Liver (tissue), 3 donors: ENCODE measurements at regions not wholly inside any gene's neighbourhood (a gene's known extent, or its start where the extent isn't known, plus 50 kb on each side); places are given as distances from the start of the nearest gene placed in this dataset.

Source experiments
- ATF3 ChIP-seq: IDR thresholded peaks from 2 replicates; pipeline ENCODE4 v1.6.1; 2016; ENCODE audit warnings: antibody characterized with exemption
- CTCF ChIP-seq: fragments of 150-350 bp; IDR thresholded peaks from 2 replicates; pipeline ENCODE4 v1.5.1; 2017; ENCODE audit warnings: improper control_type of control experiment, low read depth, low read length; ENCODE audit not compliant: missing input control
- EGR1 ChIP-seq, 2 donors: IDR thresholded peaks; 2 replicates each; pipeline ENCODE4 v1.6.1; 2016 to 2018; ENCODE audit warnings: antibody characterized with exemption in 2 of 2, low read depth in 2 of 2
- FOXA2 ChIP-seq: IDR thresholded peaks from 2 replicates; pipeline ENCODE4 v1.6.1; 2016; ENCODE audit warnings: antibody characterized with exemption
- GABPA ChIP-seq, 2 donors: IDR thresholded peaks in 1 of 2; conservative IDR thresholded peaks in 1 of 2; 2 replicates each; pipeline ENCODE4 v1.6.1; 2016; ENCODE audit warnings: antibody characterized with exemption in 2 of 2, mild to moderate bottlenecking in 1 of 2, moderate library complexity in 1 of 2
- HNF4G ChIP-seq: IDR thresholded peaks from 2 replicates; pipeline ENCODE4 v1.6.1; 2016; ENCODE audit warnings: antibody characterized with exemption
- JUND ChIP-seq, 2 donors: IDR thresholded peaks; 2 replicates each; pipeline ENCODE4 v1.6.1; 2016; ENCODE audit warnings: antibody characterized with exemption in 2 of 2
- MAX ChIP-seq: IDR thresholded peaks from 2 replicates; pipeline ENCODE4 v1.6.1; 2016; ENCODE audit warnings: antibody characterized with exemption
- RAD21 ChIP-seq, 2 donors: IDR thresholded peaks; 2 replicates each; pipeline ENCODE4 v1.6.1; 2016; ENCODE audit warnings: antibody characterized with exemption in 2 of 2, mild to moderate bottlenecking in 2 of 2
- REST ChIP-seq: IDR thresholded peaks from 2 replicates; pipeline ENCODE4 v1.6.1; 2016; ENCODE audit warnings: antibody characterized with exemption, mild to moderate bottlenecking
- RXRA ChIP-seq, 2 donors: IDR thresholded peaks; 2 replicates each; pipeline ENCODE4 v1.6.1; 2017 to 2018; ENCODE audit warnings: antibody characterized with exemption in 2 of 2, mild to moderate bottlenecking in 1 of 2
- TAF1 ChIP-seq: conservative IDR thresholded peaks from 2 replicates; pipeline ENCODE4 v1.6.1; 2016; ENCODE audit warnings: antibody characterized with exemption, mild to moderate bottlenecking
- TF ChIP-seq, protein P1 (sequence below): IDR thresholded peaks from 2 replicates; pipeline ENCODE4 v1.6.1; 2016; ENCODE audit warnings: antibody characterized with exemption
- donor health status: healthy.
- donor health status: healthy.

- TF ChIP-seq CTCF (no peak), FOXA2 (no peak), ATF3 (no peak), EGR1 (IDR thresholded peaks at IDR 0.05; ENCODE audit: low read depth in 2 of 2) (no peak), HNF4G (no peak), RAD21 (IDR thresholded peaks at IDR 0.05) (no peak), TAF1 (no peak), RXRA (IDR thresholded peaks at IDR 0.05) (no peak), GABPA (IDR thresholded peaks at IDR 0.05 in 1 of 2, conservative IDR thresholded peaks at IDR 0.05 in 1 of 2) (no peak), MAX (no peak), REST (no peak), JUND (IDR thresholded peaks at IDR 0.05) (no peak)
- TF ChIP-seq, protein P1, sequence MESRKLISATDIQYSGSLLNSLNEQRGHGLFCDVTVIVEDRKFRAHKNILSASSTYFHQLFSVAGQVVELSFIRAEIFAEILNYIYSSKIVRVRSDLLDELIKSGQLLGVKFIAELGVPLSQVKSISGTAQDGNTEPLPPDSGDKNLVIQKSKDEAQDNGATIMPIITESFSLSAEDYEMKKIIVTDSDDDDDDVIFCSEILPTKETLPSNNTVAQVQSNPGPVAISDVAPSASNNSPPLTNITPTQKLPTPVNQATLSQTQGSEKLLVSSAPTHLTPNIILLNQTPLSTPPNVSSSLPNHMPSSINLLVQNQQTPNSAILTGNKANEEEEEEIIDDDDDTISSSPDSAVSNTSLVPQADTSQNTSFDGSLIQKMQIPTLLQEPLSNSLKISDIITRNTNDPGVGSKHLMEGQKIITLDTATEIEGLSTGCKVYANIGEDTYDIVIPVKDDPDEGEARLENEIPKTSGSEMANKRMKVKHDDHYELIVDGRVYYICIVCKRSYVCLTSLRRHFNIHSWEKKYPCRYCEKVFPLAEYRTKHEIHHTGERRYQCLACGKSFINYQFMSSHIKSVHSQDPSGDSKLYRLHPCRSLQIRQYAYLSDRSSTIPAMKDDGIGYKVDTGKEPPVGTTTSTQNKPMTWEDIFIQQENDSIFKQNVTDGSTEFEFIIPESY: no peak
Measured at GRCh38 chr3:76028774-76029173, 243.4 kb upstream of the ZNF717 start.
